Keratinocyte (primary cell): ENCODE measurements at regions not wholly inside any gene's neighbourhood (a gene's known extent, or its start where the extent isn't known, plus 50 kb on each side); places are given as distances from the start of the nearest gene placed in this dataset.

ENCODE experiments used
- CTCF ChIP-seq, 3 experiments: IDR thresholded peaks in 1 of 3; conservative IDR thresholded peaks in 1 of 3; optimal IDR thresholded peaks in 1 of 3; 2 replicates in 2 of 3; 3 replicates in 1 of 3; pipeline versions ENCODE3 to v1.5.1; 2011; ENCODE audit warnings: low read length in 3 of 3, mild to moderate bottlenecking in 3 of 3, moderate library complexity in 2 of 3, control low read depth in 1 of 3, inconsistent platforms in 1 of 3; ENCODE audit not compliant: insufficient read depth in 2 of 3; ENCODE audit errors: extremely low read depth in 1 of 3
- EZH2 ChIP-seq: IDR thresholded peaks from one replicate; pipeline ENCODE4 v1.6.1; 2012; ENCODE audit warnings: inconsistent platforms, mild to moderate bottlenecking, low read length, moderate library complexity

GRCh38 chr5:4042311-4042710 is 446.7 kb downstream of the IRX1 start:
- no peak for TF ChIP-seq CTCF (optimal IDR thresholded peaks at IDR 0.05 in 1 of 3, IDR thresholded peaks at IDR 0.05 in 1 of 3, conservative IDR thresholded peaks at IDR 0.05 in 1 of 3; ENCODE audit: extremely low read depth in 1 of 3, insufficient read depth in 2 of 3, low read length in 3 of 3)
- no peak for TF ChIP-seq EZH2
